SK-N-SH (cell line): ENCODE measurements at regions not wholly inside any gene's neighbourhood (a gene's known extent, or its start where the extent isn't known, plus 50 kb on each side); places are given as distances from the start of the nearest gene placed in this dataset.

Experiments
- CTCF ChIP-seq: fragments of 200-600 bp; sonication (generic); IDR thresholded peaks from 2 replicates; pipeline ENCODE4 v1.6.1; 2017; ENCODE audit warnings: antibody characterized with exemption, mild to moderate bottlenecking, moderate library complexity
- EZH2phosphoT487 ChIP-seq: fragments of 200-600 bp; sonication (generic); IDR thresholded peaks from 2 replicates; pipeline ENCODE4 v1.6.1; 2017; ENCODE audit warnings: low read depth, mixed run types, mild to moderate bottlenecking, antibody characterized with exemption, moderate library complexity, borderline replicate concordance
- SIN3A ChIP-seq: IDR thresholded peaks from 2 replicates; pipeline ENCODE4 v1.6.1; 2012; ENCODE audit warnings: low read depth, mild to moderate bottlenecking, low read length, moderate library complexity, borderline replicate concordance
- USF1 ChIP-seq: IDR thresholded peaks from 2 replicates; pipeline ENCODE4 v1.4.0; 2012; ENCODE audit warnings: low read depth, borderline replicate concordance
- USF2 ChIP-seq: fragments of 150-350 bp; IDR thresholded peaks from 2 replicates; pipeline ENCODE4 v1.6.1; 2017; ENCODE audit warnings: antibody characterized with exemption, low read length, low read depth, borderline replicate concordance
- YY1 ChIP-seq: IDR thresholded peaks from 2 replicates; pipeline ENCODE4 v1.4.0; 2012; ENCODE audit warnings: low read depth, mild to moderate bottlenecking
- ZBTB33 ChIP-seq: IDR thresholded peaks from 2 replicates; pipeline ENCODE4 v1.4.0; 2012; ENCODE audit warnings: low read depth, borderline replicate concordance

GRCh38 chr1:4063516-4063915, 163.4 kb upstream of the C1orf174 start:
- no peak for TF ChIP-seq CTCF
- TF ChIP-seq YY1 = no peak
- TF ChIP-seq ZBTB33 = no peak
- TF ChIP-seq USF1 = no peak
- TF ChIP-seq EZH2phosphoT487 = no peak
- TF ChIP-seq USF2 = no peak
- TF ChIP-seq SIN3A = no peak
